Fibroblast of pulmonary artery (primary cell): ENCODE measurements at regions not wholly inside any gene's neighbourhood (a gene's known extent, or its start where the extent isn't known, plus 50 kb on each side); places are given as distances from the start of the nearest gene placed in this dataset.

ENCODE experiments used
- DNase-seq: peaks from one replicate; pipeline ENCODE4 v3.0.0-alpha.2; 2010; ENCODE audit warnings: low read depth
- H3K4me3 ChIP-seq: replicated peaks from 2 replicates; pipeline ENCODE4 v1.5.1; 2011; ENCODE audit warnings: low read depth, mild to moderate bottlenecking, control low read depth, low read length, moderate library complexity
- CTCF ChIP-seq: IDR thresholded peaks from 2 replicates; pipeline ENCODE4 v1.5.1; 2011; ENCODE audit warnings: mild to moderate bottlenecking, control low read depth, low read length, inconsistent platforms; ENCODE audit errors: missing control alignments

- TF ChIP-seq CTCF: no peak
- no peak for DNase-seq
These were observed 58.6 kb upstream of the AFF3 start for GRCh38 chr2:100200985-100201384.

GRCh38 chr2:100199421-100199820, 57.0 kb upstream of the AFF3 start:
- H3K4me3 ChIP-seq: no peak overlapping the region
- TF ChIP-seq CTCF: no peak
- no peak for DNase-seq

More at GRCh38 chr2:100200985-100201384, 58.6 kb upstream of the AFF3 start:
- H3K4me3 ChIP-seq: no peak overlapping the region

DNA sequence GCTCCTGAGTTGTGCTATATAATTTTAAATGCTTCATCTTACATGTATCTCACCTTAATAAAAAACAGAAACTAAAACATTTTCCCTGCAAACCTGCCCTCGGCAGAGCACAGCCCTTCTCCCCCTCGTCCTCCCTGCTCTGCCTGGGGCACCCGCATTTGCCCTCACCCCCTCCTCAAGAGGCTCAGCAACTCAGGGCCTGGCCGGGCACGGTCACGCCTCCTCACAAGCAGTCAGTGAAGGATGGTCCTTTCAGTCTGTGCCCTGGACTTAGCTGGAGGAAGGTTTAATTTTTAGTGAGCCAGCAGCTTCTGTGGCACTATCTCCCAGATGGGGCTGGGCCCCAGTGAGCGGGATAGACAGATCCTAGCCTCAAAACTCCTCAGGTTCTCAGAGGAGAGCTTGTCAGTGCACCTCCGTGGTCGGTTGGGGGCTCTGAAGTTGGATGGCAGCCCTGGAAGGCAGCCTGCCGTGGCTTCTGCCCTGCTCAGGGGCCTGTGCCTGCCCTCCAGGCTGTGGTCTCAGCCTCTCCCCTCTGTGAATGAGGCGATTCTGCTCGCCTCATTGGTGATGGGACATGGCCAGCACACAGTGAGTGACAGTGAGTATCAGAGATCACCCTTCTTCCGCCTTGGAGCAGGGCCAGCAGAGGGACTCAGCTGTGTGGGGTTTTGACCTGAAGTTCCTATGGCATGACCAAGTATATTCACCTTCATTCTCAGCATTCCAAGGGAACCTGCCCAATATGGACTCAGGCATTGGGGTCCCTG, 56.3 kb upstream of the AFF3 start:
- DNase-seq: no peak
- TF ChIP-seq CTCF: no peak
- no peak overlapping the region for H3K4me3 ChIP-seq

DNA sequence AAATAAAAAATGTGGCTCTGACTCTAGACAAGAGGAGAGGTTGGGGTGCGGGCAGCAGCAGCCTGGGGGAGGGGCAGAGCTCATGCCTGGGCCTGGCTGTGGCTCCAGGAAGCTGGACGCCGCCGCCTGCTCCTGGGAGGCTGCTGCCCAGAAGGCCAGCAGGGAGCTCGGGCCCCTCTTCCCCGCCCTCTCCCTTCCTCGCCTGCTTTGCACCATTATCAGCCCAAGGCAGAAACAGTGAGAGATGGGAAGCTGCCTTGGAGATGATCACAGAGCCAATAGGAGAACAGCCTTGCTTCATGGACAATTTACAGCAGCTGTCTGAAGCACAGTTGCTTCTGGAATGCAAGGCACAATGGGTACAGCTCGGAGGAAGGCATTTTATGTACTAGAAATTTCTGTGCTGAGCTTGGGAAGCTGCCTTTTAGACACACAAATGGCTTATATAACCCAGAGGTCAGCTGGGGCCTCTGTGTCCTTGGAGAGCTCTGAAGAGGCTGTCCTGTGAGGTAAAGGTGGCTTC, 55.3 kb upstream of the AFF3 start:
- TF ChIP-seq CTCF: no peak
- peak; percentile 31 for DNase-seq
- H3K4me3 ChIP-seq: no peak overlapping the region

DNA sequence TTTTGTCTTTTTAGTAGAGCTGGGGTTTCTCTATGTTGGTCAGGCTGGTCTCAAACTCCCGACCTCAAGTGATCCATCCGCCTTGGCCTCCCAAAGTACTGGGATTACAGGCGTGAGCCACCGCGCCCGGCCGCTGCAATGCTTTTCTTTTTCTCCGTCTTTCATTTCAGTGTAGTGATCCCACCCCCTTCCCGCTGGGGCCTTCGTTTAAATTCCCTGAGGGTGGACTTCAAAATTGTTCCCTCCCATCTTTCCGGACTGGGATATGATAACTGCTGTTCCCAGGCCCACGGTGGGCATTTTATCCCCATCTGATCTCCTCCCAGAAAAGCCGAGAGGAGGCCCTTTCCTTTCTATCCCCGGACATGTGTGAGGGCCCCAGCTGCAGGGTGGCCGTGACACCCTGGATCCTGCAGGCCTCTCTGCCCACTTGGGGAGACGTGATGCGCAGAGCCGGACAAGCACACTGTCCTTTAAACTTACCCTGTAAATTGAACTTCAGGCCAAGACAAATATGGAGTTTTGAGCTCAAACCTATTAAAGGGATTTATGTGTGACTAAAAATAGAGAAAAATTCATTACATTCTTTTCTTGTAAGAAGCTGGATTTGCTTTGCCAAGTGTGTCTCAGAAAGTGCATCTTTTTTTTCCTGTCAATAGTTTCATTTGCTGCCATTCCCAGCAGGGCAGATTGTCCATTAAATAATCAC, 54.5 kb upstream of the AFF3 start:
- no peak for DNase-seq
- no peak for TF ChIP-seq CTCF
- H3K4me3 ChIP-seq: no peak overlapping the region

GRCh38 chr2:100195942-100196341, 53.6 kb upstream of the AFF3 start:
- TF ChIP-seq CTCF: no peak
- no peak overlapping the region for H3K4me3 ChIP-seq
- DNase-seq: no peak

DNA sequence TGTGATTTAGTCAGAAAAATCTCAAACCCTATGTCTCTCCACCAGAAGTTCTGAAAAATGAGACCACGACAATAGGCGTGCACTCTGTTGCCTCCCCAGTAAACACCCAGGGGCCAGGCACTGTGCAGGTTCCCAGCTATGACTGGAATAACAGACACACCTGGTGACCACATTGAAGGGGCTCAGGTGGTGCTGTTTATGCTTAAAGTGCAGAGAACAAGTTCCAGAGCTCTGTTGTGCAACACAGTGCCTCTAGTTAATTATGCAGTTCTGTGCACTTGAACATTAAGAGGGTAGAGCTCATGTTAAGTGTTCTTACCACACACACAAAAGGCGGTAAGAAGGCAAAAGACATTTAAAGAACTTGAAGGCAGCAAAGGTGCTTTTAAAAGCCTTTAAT, 52.6 kb upstream of the AFF3 start:
- TF ChIP-seq CTCF: no peak
- no peak for DNase-seq
- H3K4me3 ChIP-seq: no peak overlapping the region
